SK-N-SH (cell line): ENCODE measurements at regions not wholly inside any gene's neighbourhood (a gene's known extent, or its start where the extent isn't known, plus 50 kb on each side); places are given as distances from the start of the nearest gene placed in this dataset.

Experiments used
- CTCF ChIA-PET: fragments of 300-600, 350-600 bp; formaldehyde crosslinking; extraction: SDS; loops from one replicate; lab custom pipeline; 2021; lab: Yijun Ruan, JAX
- POLR2A ChIA-PET: fragments of 350-600 bp; sonication (Branson Sonifier 250); formaldehyde crosslinking; extraction: SDS; loops from one replicate; lab custom pipeline; 2020; ENCODE audit warnings: antibody characterized with exemption, inconsistent platforms; lab: Yijun Ruan, JAX
- DNase-seq: peaks from one replicate; pipeline ENCODE4 v3.0.0; 2012
- H2AFZ ChIP-seq: fragments of 200-600 bp; sonication (generic); 2 replicates; pipeline ENCODE4 v1.8.1; 2016; ENCODE audit warnings: antibody characterized with exemption, mild to moderate bottlenecking, low read depth
- H3F3A ChIP-seq: fragments of 200-600 bp; sonication (generic); replicated peaks from 2 replicates; pipeline ENCODE3; 2016; ENCODE audit warnings: antibody characterized with exemption, mild to moderate bottlenecking; ENCODE audit not compliant: insufficient read depth
- H3K27ac ChIP-seq, 2 experiments: fragments of 200-500 bp in 1 of 2; fragments of 200-600 bp in 1 of 2; sonication (Bioruptor generic) in 1 of 2; sonication (generic), shearing (Covaris generic) in 1 of 2; 2 replicates each; pipeline versions ENCODE4 v1.5.1 to v1.6.1; 2014 to 2016; ENCODE audit warnings: low read depth in 2 of 2, inconsistent platforms in 1 of 2, low read length in 1 of 2, mild to moderate bottlenecking in 1 of 2, mixed read lengths in 1 of 2
- H3K27me3 ChIP-seq: fragments of 200-600 bp; sonication (generic), shearing (Covaris generic); 2 replicates; pipeline ENCODE4 v1.6.1; 2016; ENCODE audit warnings: mixed run types; ENCODE audit not compliant: insufficient read depth
- H3K36me3 ChIP-seq, 2 experiments: fragments of 200-500 bp in 1 of 2; fragments of 200-600 bp in 1 of 2; sonication (Bioruptor generic) in 1 of 2; sonication (generic) in 1 of 2; replicated peaks in 1 of 2; 2 replicates each; pipeline versions ENCODE3 to v1.5.1; 2014 to 2016; ENCODE audit warnings: low read length in 1 of 2, mild to moderate bottlenecking in 1 of 2; ENCODE audit not compliant: insufficient read depth in 2 of 2, control insufficient read depth in 1 of 2
- H3K4me1 ChIP-seq, 2 experiments: fragments of 200-500 bp in 1 of 2; fragments of 200-600 bp in 1 of 2; sonication (Bioruptor generic) in 1 of 2; sonication (generic), shearing (Covaris generic) in 1 of 2; 2 replicates each; pipeline versions ENCODE4 v1.5.1 to v1.6.1; 2014 to 2016; ENCODE audit warnings: low read depth in 1 of 2, low read length in 1 of 2, mixed run types in 1 of 2; ENCODE audit not compliant: insufficient read depth in 2 of 2, control insufficient read depth in 1 of 2
- H3K4me2 ChIP-seq: fragments of 200-600 bp; sonication (generic), shearing (Covaris generic); 2 replicates; pipeline ENCODE4 v1.6.1; 2017; ENCODE audit warnings: mixed run types
- H3K4me3 ChIP-seq, 2 experiments: fragments of 200-500 bp in 1 of 2; fragments of 200-600 bp in 1 of 2; sonication (Bioruptor generic) in 1 of 2; sonication (generic), shearing (Covaris generic) in 1 of 2; 2 replicates each; pipeline versions ENCODE4 v1.5.1 to v1.8.1; 2014 to 2016; ENCODE audit warnings: low read depth in 2 of 2, inconsistent platforms in 1 of 2, low read length in 1 of 2, mild to moderate bottlenecking in 1 of 2, mixed read lengths in 1 of 2, moderate library complexity in 1 of 2
- H3K79me2 ChIP-seq: fragments of 200-600 bp; sonication (generic); 2 replicates; pipeline ENCODE4 v1.8.1; 2017; ENCODE audit warnings: mild to moderate bottlenecking; ENCODE audit not compliant: insufficient read depth
- H3K9ac ChIP-seq: fragments of 200-600 bp; sonication (generic); 2 replicates; pipeline ENCODE4 v1.6.1; 2017; ENCODE audit warnings: mixed run types
- H3K9me2 ChIP-seq: fragments of 200-600 bp; sonication (generic); 2 replicates; pipeline ENCODE4 v1.6.1; 2017; ENCODE audit warnings: mixed run types
- H3K9me3 ChIP-seq: fragments of 200-600 bp; sonication (generic); 2 replicates; pipeline ENCODE4 v1.6.1; 2017; ENCODE audit warnings: mixed run types, mild to moderate bottlenecking, moderate library complexity
- H4K20me1 ChIP-seq: fragments of 200-600 bp; sonication (generic); 2 replicates; pipeline ENCODE4 v1.6.1; 2017; ENCODE audit warnings: mild to moderate bottlenecking, mixed run types; ENCODE audit not compliant: insufficient read depth
- CHD2 ChIP-seq: fragments of 150-350 bp; IDR thresholded peaks from 2 replicates; pipeline ENCODE4 v1.6.1; 2018; ENCODE audit warnings: low read length; ENCODE audit not compliant: partially characterized antibody
- EP300 ChIP-seq, 2 experiments: IDR thresholded peaks; 2 replicates each; pipeline versions ENCODE4 v1.4.0 to v1.6.1; 2012; ENCODE audit warnings: borderline replicate concordance in 1 of 2, low read depth in 1 of 2, low read length in 1 of 2
- EZH2phosphoT487 ChIP-seq: fragments of 200-600 bp; sonication (generic); IDR thresholded peaks from 2 replicates; pipeline ENCODE4 v1.6.1; 2017; ENCODE audit warnings: low read depth, mixed run types, mild to moderate bottlenecking, antibody characterized with exemption, moderate library complexity, borderline replicate concordance
- FOXJ3 ChIP-seq: sonication (generic); formaldehyde crosslinking; IDR thresholded peaks from 2 replicates; pipeline ENCODE4 v1.5.1; 2020; ENCODE audit warnings: mild to moderate bottlenecking, missing genetic modification reagents
- IRF3 ChIP-seq: fragments of 150-350 bp; IDR thresholded peaks from 2 replicates; pipeline ENCODE4 v1.6.1; 2016; ENCODE audit warnings: mild to moderate bottlenecking, low read depth, low read length
- MEF2A ChIP-seq: IDR thresholded peaks from 2 replicates; pipeline ENCODE4 v1.4.0; 2012; ENCODE audit warnings: low read depth, borderline replicate concordance
- MXI1 ChIP-seq: IDR thresholded peaks from 2 replicates; pipeline ENCODE4 v1.6.1; 2012; ENCODE audit warnings: mild to moderate bottlenecking, low read depth, low read length, improper control_type of control experiment
- NRF1 ChIP-seq: IDR thresholded peaks from 2 replicates; pipeline ENCODE4 v1.6.1; 2012; ENCODE audit warnings: low read depth, mild to moderate bottlenecking, low read length
- POLR2AphosphoS5 ChIP-seq: IDR thresholded peaks from 2 replicates; pipeline ENCODE4 v1.6.1; 2012; ENCODE audit warnings: low read depth, low read length
- RXRA ChIP-seq: IDR thresholded peaks from 2 replicates; pipeline ENCODE4 v1.4.0; 2012; ENCODE audit warnings: low read depth, mild to moderate bottlenecking, borderline replicate concordance
- SIN3A ChIP-seq: IDR thresholded peaks from 2 replicates; pipeline ENCODE4 v1.6.1; 2012; ENCODE audit warnings: low read depth, mild to moderate bottlenecking, low read length, moderate library complexity, borderline replicate concordance
- TAF1 ChIP-seq: IDR thresholded peaks from 2 replicates; pipeline ENCODE4 v1.6.1; 2012; ENCODE audit warnings: low read depth, mild to moderate bottlenecking, low read length, moderate library complexity, borderline replicate concordance
- TEAD4 ChIP-seq: IDR thresholded peaks from 2 replicates; pipeline ENCODE4 v1.4.0; 2012; ENCODE audit warnings: mild to moderate bottlenecking, borderline replicate concordance; ENCODE audit not compliant: insufficient read depth
- ZBTB33 ChIP-seq: IDR thresholded peaks from 2 replicates; pipeline ENCODE4 v1.4.0; 2012; ENCODE audit warnings: low read depth, borderline replicate concordance
- WGBS: methylation state at CpG from one replicate; pipeline ENCODE4 v1.1.6; 2017; ENCODE audit warnings: low lambda C conversion rate; 5-methylcytosine and 5-hydroxymethylcytosine counted together
- TF ChIP-seq, protein P1 (sequence below): IDR thresholded peaks from 2 replicates; pipeline ENCODE4 v1.4.0; 2012; ENCODE audit warnings: low read depth
- TF ChIP-seq, protein P2 (sequence below): IDR thresholded peaks from 2 replicates; pipeline ENCODE4 v1.6.1; 2012; ENCODE audit warnings: mild to moderate bottlenecking, low read depth, low read length, moderate library complexity
- TF ChIP-seq, protein P3 (sequence below): IDR thresholded peaks from 2 replicates; pipeline ENCODE4 v1.4.0; 2012; ENCODE audit warnings: low read depth, borderline replicate concordance

DNA sequence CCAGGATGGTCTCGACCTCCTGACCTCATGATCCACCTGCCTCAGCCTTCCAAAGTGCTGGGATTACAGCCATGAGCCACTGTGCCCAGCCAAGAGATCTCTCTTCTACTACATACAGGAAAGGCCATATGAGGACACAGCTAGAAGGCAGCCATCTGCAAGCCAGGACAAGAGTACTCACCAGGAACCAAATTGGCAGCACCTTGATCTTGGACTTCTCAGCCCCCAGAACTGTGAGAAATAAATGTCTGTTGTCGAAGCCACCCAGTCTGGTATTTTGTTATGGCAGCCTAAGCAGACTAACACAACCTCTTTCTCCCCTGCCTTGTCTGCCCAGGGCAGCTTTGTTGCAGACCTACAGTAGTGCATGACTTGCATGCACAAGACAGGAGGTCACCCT lies 211.3 kb upstream of the HAAO start:
- Histone ChIP-seq H3K4me2 (no peak overlapping the region), H3K79me2 (no peaks in the 10 kb centered on the region), H2AFZ (no peak overlapping the region), H3K9ac (no peak overlapping the region), H3K27me3 (no peaks in the 10 kb centered on the region), H3F3A (no peaks in the 10 kb centered on the region), H4K20me1 (no peaks in the 10 kb centered on the region), H3K4me1 (peaks cover 0 to 6% of the 10 kb centered on the region in 2 experiments; a peak in 1 of 4 replicates), H3K9me3 (no peaks in the 10 kb centered on the region), H3K4me3 (no peak overlapping the region), H3K36me3 (no peaks in the 10 kb centered on the region), H3K27ac (no peak overlapping the region), H3K9me2 (no peaks in the 10 kb centered on the region)
- CTCF ChIA-PET, result interaction anchor here (1.1 to 4.4 kb wide), 3 partner anchors 28 to 225 kb away, joined by 3 to 19 read pairs (median 7); no protein-coding TSS in a partner anchor
- 70% methylated on average over 2 of the region's 2 CpGs for WGBS
- TF ChIP-seq TEAD4 (no peak), NRF1 (no peak), EP300 (IDR thresholded peaks at IDR 0.05; ENCODE audit: borderline replicate concordance in 1 of 2, low read depth in 1 of 2, low read length in 1 of 2) (no peak), RXRA (no peak)
- TF ChIP-seq, protein P1, sequence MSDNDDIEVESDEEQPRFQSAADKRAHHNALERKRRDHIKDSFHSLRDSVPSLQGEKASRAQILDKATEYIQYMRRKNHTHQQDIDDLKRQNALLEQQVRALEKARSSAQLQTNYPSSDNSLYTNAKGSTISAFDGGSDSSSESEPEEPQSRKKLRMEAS, result no peak
- POLR2A ChIA-PET, result interaction anchor here (1.2 kb wide), 1 partner anchor 44 kb away, joined by 3 read pairs; no protein-coding TSS in a partner anchor
- no peak for DNase-seq

- Histone ChIP-seq H3K9me3 (no peaks in the 10 kb centered on the region), H3K36me3 (no peaks in the 10 kb centered on the region), H3K27ac (no peak overlapping the region), H3K27me3 (no peaks in the 10 kb centered on the region), H3K79me2 (no peaks in the 10 kb centered on the region), H4K20me1 (no peaks in the 10 kb centered on the region), H2AFZ (no peak overlapping the region), H3K4me1 (peaks cover 0 to 2% of the 10 kb centered on the region in 2 experiments; a peak in 1 of 4 replicates), H3K4me2 (no peak overlapping the region), H3K9me2 (no peaks in the 10 kb centered on the region), H3F3A (no peaks in the 10 kb centered on the region), H3K4me3 (no peak overlapping the region), H3K9ac (no peak overlapping the region)
- CTCF ChIA-PET, result interaction anchor here (0.6 to 4.4 kb wide), 3 partner anchors 33 to 227 kb away, joined by 3 to 19 read pairs (median 3); no protein-coding TSS in a partner anchor
- POLR2A ChIA-PET, result interaction anchor here (0.6 kb wide), 1 partner anchor 166 kb away, joined by 3 read pairs; no protein-coding TSS in a partner anchor
- 80% methylated on average over 5 of the region's 5 CpGs for WGBS
- DNase-seq, result no peak
- TF ChIP-seq CHD2 (no peak), MXI1 (no peak), ZBTB33 (no peak), IRF3 (no peak), FOXJ3 (no peak), EZH2phosphoT487 (no peak), SIN3A (no peak), TAF1 (no peak), POLR2AphosphoS5 (no peak), MEF2A (no peak)
- TF ChIP-seq, protein P2, sequence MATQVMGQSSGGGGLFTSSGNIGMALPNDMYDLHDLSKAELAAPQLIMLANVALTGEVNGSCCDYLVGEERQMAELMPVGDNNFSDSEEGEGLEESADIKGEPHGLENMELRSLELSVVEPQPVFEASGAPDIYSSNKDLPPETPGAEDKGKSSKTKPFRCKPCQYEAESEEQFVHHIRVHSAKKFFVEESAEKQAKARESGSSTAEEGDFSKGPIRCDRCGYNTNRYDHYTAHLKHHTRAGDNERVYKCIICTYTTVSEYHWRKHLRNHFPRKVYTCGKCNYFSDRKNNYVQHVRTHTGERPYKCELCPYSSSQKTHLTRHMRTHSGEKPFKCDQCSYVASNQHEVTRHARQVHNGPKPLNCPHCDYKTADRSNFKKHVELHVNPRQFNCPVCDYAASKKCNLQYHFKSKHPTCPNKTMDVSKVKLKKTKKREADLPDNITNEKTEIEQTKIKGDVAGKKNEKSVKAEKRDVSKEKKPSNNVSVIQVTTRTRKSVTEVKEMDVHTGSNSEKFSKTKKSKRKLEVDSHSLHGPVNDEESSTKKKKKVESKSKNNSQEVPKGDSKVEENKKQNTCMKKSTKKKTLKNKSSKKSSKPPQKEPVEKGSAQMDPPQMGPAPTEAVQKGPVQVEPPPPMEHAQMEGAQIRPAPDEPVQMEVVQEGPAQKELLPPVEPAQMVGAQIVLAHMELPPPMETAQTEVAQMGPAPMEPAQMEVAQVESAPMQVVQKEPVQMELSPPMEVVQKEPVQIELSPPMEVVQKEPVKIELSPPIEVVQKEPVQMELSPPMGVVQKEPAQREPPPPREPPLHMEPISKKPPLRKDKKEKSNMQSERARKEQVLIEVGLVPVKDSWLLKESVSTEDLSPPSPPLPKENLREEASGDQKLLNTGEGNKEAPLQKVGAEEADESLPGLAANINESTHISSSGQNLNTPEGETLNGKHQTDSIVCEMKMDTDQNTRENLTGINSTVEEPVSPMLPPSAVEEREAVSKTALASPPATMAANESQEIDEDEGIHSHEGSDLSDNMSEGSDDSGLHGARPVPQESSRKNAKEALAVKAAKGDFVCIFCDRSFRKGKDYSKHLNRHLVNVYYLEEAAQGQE, result no peak
- TF ChIP-seq, protein P3, sequence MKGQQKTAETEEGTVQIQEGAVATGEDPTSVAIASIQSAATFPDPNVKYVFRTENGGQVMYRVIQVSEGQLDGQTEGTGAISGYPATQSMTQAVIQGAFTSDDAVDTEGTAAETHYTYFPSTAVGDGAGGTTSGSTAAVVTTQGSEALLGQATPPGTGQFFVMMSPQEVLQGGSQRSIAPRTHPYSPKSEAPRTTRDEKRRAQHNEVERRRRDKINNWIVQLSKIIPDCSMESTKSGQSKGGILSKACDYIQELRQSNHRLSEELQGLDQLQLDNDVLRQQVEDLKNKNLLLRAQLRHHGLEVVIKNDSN, result no peak
- TF ChIP-seq, protein P1, result no peak
These were observed 209.5 kb upstream of the HAAO start for GRCh38 chr2:43001787-43002468.
